Left lung (tissue), 4 donors: ENCODE measurements at regions not wholly inside any gene's neighbourhood (a gene's known extent, or its start where the extent isn't known, plus 50 kb on each side); places are given as distances from the start of the nearest gene placed in this dataset.

ENCODE experiments used
- ATAC-seq: fragments of 200-7000 bp; cut with Tn5 transposase; one replicate; pipeline ENCODE4 v1.9.1; 2020; ENCODE audit warnings: moderate library complexity
- DNase-seq, 4 donors: peaks; one replicate each; pipeline ENCODE4 v3.0.0-alpha.2; 2013 to 2020
- H3K27ac ChIP-seq, 2 donors: fragments of 200-600 bp; sonication (generic) in 1 of 2; one replicate each; pipeline versions ENCODE4 v1.5.0 to v1.8.0; 2020 to 2021
- H3K27me3 ChIP-seq, 2 donors: fragments of 200-600 bp; sonication (generic) in 1 of 2; one replicate each; pipeline versions ENCODE4 v1.5.0 to v1.8.0; 2020 to 2021
- H3K36me3 ChIP-seq, 2 donors: fragments of 200-600 bp; sonication (generic) in 1 of 2; one replicate each; pipeline versions ENCODE4 v1.5.0 to v1.8.0; 2020 to 2021
- H3K4me1 ChIP-seq, 2 donors: fragments of 200-600 bp; one replicate each; pipeline ENCODE4 v1.8.0; 2021
- H3K4me3 ChIP-seq, 2 donors: fragments of 200-600 bp; sonication (generic) in 1 of 2; one replicate each; pipeline versions ENCODE4 v1.5.0 to v1.8.0; 2020 to 2021; ENCODE audit warnings: mild to moderate bottlenecking in 1 of 2
- H3K9me3 ChIP-seq, 2 donors: fragments of 200-600 bp; sonication (generic) in 1 of 2; one replicate each; pipeline versions ENCODE4 v1.5.0 to v1.8.0; 2020 to 2021
- CTCF ChIP-seq, 2 donors: fragments of 200-600 bp; sonication (generic) in 1 of 2; IDR thresholded peaks; one replicate each; pipeline versions ENCODE4 v1.5.0 to v1.8.0; 2021; ENCODE audit warnings: antibody characterized with exemption in 2 of 2
- intact Hi-C, 2 donors: fragments of 100-400 bp; cut with DNase I; formaldehyde crosslinking; loops; one replicate each; pipeline versions ENCODE4 v1.11.2 to v1.14.2; 2022
- donor health status: DM: no; HTN: yes; CAD: no.
- donor health status: DM: no; HTN: no; CAD: no.

- TF ChIP-seq CTCF (IDR thresholded peaks at IDR 0.05) = no peak
- DNase-seq (no peak), ATAC-seq (no peak)
- no peaks in the 10 kb centered on the region for H3K4me1 ChIP-seq
- no peaks in the 10 kb centered on the region for H3K36me3 ChIP-seq
- no peaks in the 10 kb centered on the region for H3K9me3 ChIP-seq
- no peak overlapping the region for H3K27ac ChIP-seq
- no peak overlapping the region for H3K4me3 ChIP-seq
- H3K27me3 ChIP-seq = no peaks in the 10 kb centered on the region
- intact Hi-C loops = no loop called here
These were observed 152.3 kb downstream of the TFCP2L1 start for GRCh38 chr2:121132762-121133107.

- intact Hi-C loops = no loop called here
- Histone ChIP-seq H3K4me3 (no peak overlapping the region), H3K27me3 (no peaks in the 10 kb centered on the region), H3K27ac (no peak overlapping the region), H3K36me3 (no peaks in the 10 kb centered on the region), H3K9me3 (no peaks in the 10 kb centered on the region), H3K4me1 (no peaks in the 10 kb centered on the region)
- no peak for TF ChIP-seq CTCF (IDR thresholded peaks at IDR 0.05)
- DNase-seq (no peak), ATAC-seq (no peak)
These were observed 151.3 kb downstream of the TFCP2L1 start for GRCh38 chr2:121133551-121134319.

GRCh38 chr2:121134728-121135127 is 150.3 kb downstream of the TFCP2L1 start:
- Histone ChIP-seq H3K36me3 (no peaks in the 10 kb centered on the region), H3K27me3 (no peaks in the 10 kb centered on the region), H3K4me3 (no peak overlapping the region), H3K4me1 (no peaks in the 10 kb centered on the region), H3K27ac (no peak overlapping the region), H3K9me3 (no peaks in the 10 kb centered on the region)
- ATAC-seq = no peak
- DNase-seq = no peak
- intact Hi-C loops = no loop called here
- TF ChIP-seq CTCF (IDR thresholded peaks at IDR 0.05) = no peak

- Histone ChIP-seq H3K4me1 (no peaks in the 10 kb centered on the region), H3K4me3 (no peak overlapping the region), H3K27me3 (no peaks in the 10 kb centered on the region), H3K27ac (no peak overlapping the region), H3K9me3 (no peaks in the 10 kb centered on the region), H3K36me3 (no peaks in the 10 kb centered on the region)
- DNase-seq (no peak), ATAC-seq (no peak)
- TF ChIP-seq CTCF (IDR thresholded peaks at IDR 0.05) = no peak
- intact Hi-C loops = no loop called here
These were observed 149.7 kb downstream of the TFCP2L1 start for GRCh38 chr2:121135168-121135853.

GRCh38 chr2:121136323-121136722 is 148.7 kb downstream of the TFCP2L1 start:
- no peaks in the 10 kb centered on the region for H3K9me3 ChIP-seq
- no peak overlapping the region for H3K4me3 ChIP-seq
- intact Hi-C loops = no loop called here
- H3K27me3 ChIP-seq = no peaks in the 10 kb centered on the region
- no peaks in the 10 kb centered on the region for H3K36me3 ChIP-seq
- no peaks in the 10 kb centered on the region for H3K4me1 ChIP-seq
- TF ChIP-seq CTCF (IDR thresholded peaks at IDR 0.05) = no peak
- DNase-seq (no peak), ATAC-seq (no peak)
- H3K27ac ChIP-seq = no peak overlapping the region
